Activated CD4-positive, alpha-beta T cell treated with anti-CD3 and anti-CD28 coated beads for 36 hours (primary cell): ENCODE measurements at regions not wholly inside any gene's neighbourhood (a gene's known extent, or its start where the extent isn't known, plus 50 kb on each side); places are given as distances from the start of the nearest gene placed in this dataset.

Experiments
- ATAC-seq: fragments of 200-7000 bp; cut with Tn5 transposase; one replicate; pipeline ENCODE4 v1.10.0; 2021; ENCODE audit warnings: mild to moderate bottlenecking, moderate library complexity
- CTCF ChIA-PET: fragments of 350-600 bp; sonication (Branson Sonifier 250); formaldehyde crosslinking; loops from one replicate; lab custom pipeline; 2021; ENCODE audit warnings: antibody characterized with exemption; lab: Charles Lee
- POLR2A ChIA-PET: fragments of 350-600 bp; sonication (Branson Sonifier 250); formaldehyde crosslinking; loops from one replicate; lab custom pipeline; 2021; ENCODE audit warnings: antibody characterized with exemption, inconsistent platforms; lab: Charles Lee
- DNase-seq: peaks from one replicate; pipeline ENCODE4 v3.0.0-alpha.2; 2020
- H3K27ac Mint-ChIP-seq: one replicate; pipeline ENCODE4 v1.8.0; 2021; ENCODE audit warnings: mixed read lengths
- H3K27me3 Mint-ChIP-seq: one replicate; pipeline ENCODE4 v1.8.0; 2021; ENCODE audit warnings: mixed read lengths
- H3K36me3 Mint-ChIP-seq: one replicate; pipeline ENCODE4 v1.8.0; 2021; ENCODE audit warnings: low read depth, mixed read lengths
- H3K4me1 Mint-ChIP-seq: one replicate; pipeline ENCODE4 v1.8.0; 2021; ENCODE audit warnings: mixed read lengths
- H3K4me3 Mint-ChIP-seq: one replicate; pipeline ENCODE4 v1.8.0; 2021; ENCODE audit warnings: mild to moderate bottlenecking, moderate library complexity, mixed read lengths
- H3K9me3 Mint-ChIP-seq: one replicate; pipeline ENCODE4 v1.8.0; 2021; ENCODE audit warnings: low read depth, mixed read lengths
- intact Hi-C, 2 experiments: fragments of 100-400 bp; cut with DNase I in 1 of 2; cut with micrococcal nuclease in 1 of 2; formaldehyde crosslinking; loops; one replicate each; pipeline versions ENCODE4 v1.14.2 to v1.15.1; 2022 to 2024; cut with DNase I, micrococcal nuclease

- no peaks in the 10 kb centered on the region for H3K36me3 Mint-ChIP-seq
- no peak overlapping the region for H3K27ac Mint-ChIP-seq
- no peaks in the 10 kb centered on the region for H3K9me3 Mint-ChIP-seq
- no peak overlapping the region for H3K4me3 Mint-ChIP-seq
- intact Hi-C loops = no loop called here
- DNase-seq (no peak), ATAC-seq (no peak)
- H3K4me1 Mint-ChIP-seq = no peaks in the 10 kb centered on the region
- CTCF ChIA-PET = no interaction called here
- POLR2A ChIA-PET = no interaction called here
- H3K27me3 Mint-ChIP-seq = peaks cover 2% of the 10 kb centered on the region
Observed at GRCh38 chr13:34857558-34858325, 84.3 kb upstream of the NBEA start.

GRCh38 chr13:34862311-34862710 is 79.8 kb upstream of the NBEA start:
- ChIA-PET POLR2A (no interaction called here), CTCF (interaction anchor here (0.6 kb wide), 1 partner anchor 374 kb away, joined by 3 read pairs; no protein-coding TSS in a partner anchor)
- ATAC-seq (no peak), DNase-seq (no peak)
- Mint-ChIP-seq H3K4me1 (no peaks in the 10 kb centered on the region), H3K27me3 (peaks cover 4% of the 10 kb centered on the region), H3K27ac (no peak overlapping the region), H3K36me3 (no peaks in the 10 kb centered on the region), H3K4me3 (no peak overlapping the region), H3K9me3 (no peaks in the 10 kb centered on the region)
- intact Hi-C loops = no loop called here

GRCh38 chr13:34862716-34863115 is 79.4 kb upstream of the NBEA start:
- Mint-ChIP-seq H3K4me1 (no peaks in the 10 kb centered on the region), H3K36me3 (no peaks in the 10 kb centered on the region), H3K27me3 (peaks cover 4% of the 10 kb centered on the region), H3K4me3 (no peak overlapping the region), H3K9me3 (no peaks in the 10 kb centered on the region), H3K27ac (no peak overlapping the region)
- ChIA-PET POLR2A (no interaction called here), CTCF (interaction anchor here (0.6 kb wide), 1 partner anchor 373 kb away, joined by 3 read pairs; no protein-coding TSS in a partner anchor)
- intact Hi-C loops = no loop called here
- ATAC-seq = no peak
- no peak for DNase-seq

GRCh38 chr13:34863360-34864135 is 78.5 kb upstream of the NBEA start:
- Mint-ChIP-seq H3K27ac (no peak overlapping the region), H3K36me3 (no peaks in the 10 kb centered on the region), H3K27me3 (peaks cover 6% of the 10 kb centered on the region), H3K4me1 (no peaks in the 10 kb centered on the region), H3K9me3 (no peaks in the 10 kb centered on the region), H3K4me3 (no peak overlapping the region)
- DNase-seq = peak; percentile 6
- intact Hi-C loops = no loop called here
- ChIA-PET CTCF (no interaction called here), POLR2A (no interaction called here)
- ATAC-seq = no peak

- Mint-ChIP-seq H3K9me3 (no peaks in the 10 kb centered on the region), H3K27me3 (peaks cover 8% of the 10 kb centered on the region), H3K36me3 (no peaks in the 10 kb centered on the region), H3K4me1 (no peaks in the 10 kb centered on the region), H3K4me3 (no peak overlapping the region), H3K27ac (no peak overlapping the region)
- DNase-seq (no peak), ATAC-seq (no peak)
- ChIA-PET POLR2A (no interaction called here), CTCF (interaction anchor here (0.6 kb wide), 1 partner anchor 52 kb away, joined by 3 read pairs; no protein-coding TSS in a partner anchor)
- intact Hi-C loops = no loop called here
Observed at GRCh38 chr13:34864671-34865070, 77.4 kb upstream of the NBEA start.

GRCh38 chr13:34867590-34867989 is 74.5 kb upstream of the NBEA start:
- POLR2A ChIA-PET = no interaction called here
- H3K4me1 Mint-ChIP-seq = no peaks in the 10 kb centered on the region
- DNase-seq (peak; percentile 5), ATAC-seq (no peak)
- intact Hi-C loops = no loop called here
- CTCF ChIA-PET = interaction anchor here (0.6 to 1.6 kb wide), 3 partner anchors 12 to 59 kb away, joined by 3 read pairs; no protein-coding TSS in a partner anchor
- no peak overlapping the region for H3K27ac Mint-ChIP-seq
- no peaks in the 10 kb centered on the region for H3K9me3 Mint-ChIP-seq
- H3K36me3 Mint-ChIP-seq = no peaks in the 10 kb centered on the region
- H3K27me3 Mint-ChIP-seq = peaks cover 5% of the 10 kb centered on the region
- H3K4me3 Mint-ChIP-seq = no peak overlapping the region

GRCh38 chr13:34868733-34869132 is 73.3 kb upstream of the NBEA start:
- H3K27me3 Mint-ChIP-seq = peaks cover 5% of the 10 kb centered on the region
- H3K36me3 Mint-ChIP-seq = no peaks in the 10 kb centered on the region
- H3K4me3 Mint-ChIP-seq = no peak overlapping the region

GRCh38 chr13:34869696-34870095 is 72.4 kb upstream of the NBEA start:
- H3K4me3 Mint-ChIP-seq = no peak overlapping the region
- intact Hi-C loops = no loop called here
- CTCF ChIA-PET = no interaction called here

More at GRCh38 chr13:34868733-34869132, 73.3 kb upstream of the NBEA start:
- intact Hi-C loops = no loop called here
- no peaks in the 10 kb centered on the region for H3K4me1 Mint-ChIP-seq
- DNase-seq (no peak), ATAC-seq (no peak)
- H3K9me3 Mint-ChIP-seq = no peaks in the 10 kb centered on the region
- no peak overlapping the region for H3K27ac Mint-ChIP-seq
- POLR2A ChIA-PET = no interaction called here
- CTCF ChIA-PET = interaction anchor here (1.6 kb wide), 1 partner anchor 11 kb away, joined by 3 read pairs; no protein-coding TSS in a partner anchor

GRCh38 chr13:34878329-34878728 is 63.7 kb upstream of the NBEA start:
- Mint-ChIP-seq H3K27me3 (peaks cover 13% of the 10 kb centered on the region), H3K4me1 (no peaks in the 10 kb centered on the region), H3K36me3 (no peaks in the 10 kb centered on the region), H3K27ac (no peak overlapping the region), H3K4me3 (no peak overlapping the region), H3K9me3 (no peaks in the 10 kb centered on the region)
- intact Hi-C loops = no loop called here
- ChIA-PET POLR2A (no interaction called here), CTCF (no interaction called here)
- ATAC-seq (no peak), DNase-seq (no peak)

More at GRCh38 chr13:34869696-34870095, 72.4 kb upstream of the NBEA start:
- no peak for DNase-seq
- Mint-ChIP-seq H3K27me3 (peaks cover 11% of the 10 kb centered on the region), H3K36me3 (no peaks in the 10 kb centered on the region), H3K27ac (no peak overlapping the region), H3K9me3 (no peaks in the 10 kb centered on the region), H3K4me1 (no peaks in the 10 kb centered on the region)
- no peak for ATAC-seq
- POLR2A ChIA-PET = no interaction called here

GRCh38 chr13:34879851-34880250 is 62.2 kb upstream of the NBEA start:
- ATAC-seq = no peak
- no peaks in the 10 kb centered on the region for H3K36me3 Mint-ChIP-seq
- peaks cover 7% of the 10 kb centered on the region for H3K27me3 Mint-ChIP-seq
- no peak overlapping the region for H3K4me3 Mint-ChIP-seq
- H3K27ac Mint-ChIP-seq = no peak overlapping the region
- intact Hi-C loops = no loop called here
- CTCF ChIA-PET = interaction anchor here (1.0 kb wide), 1 partner anchor 12 kb away, joined by 3 read pairs; no protein-coding TSS in a partner anchor
- no peak for DNase-seq
- no peaks in the 10 kb centered on the region for H3K4me1 Mint-ChIP-seq
- POLR2A ChIA-PET = no interaction called here
- H3K9me3 Mint-ChIP-seq = no peaks in the 10 kb centered on the region

- Mint-ChIP-seq H3K9me3 (no peaks in the 10 kb centered on the region), H3K4me1 (no peaks in the 10 kb centered on the region), H3K4me3 (no peak overlapping the region), H3K27me3 (peaks cover 7% of the 10 kb centered on the region), H3K27ac (no peak overlapping the region), H3K36me3 (no peaks in the 10 kb centered on the region)
- intact Hi-C loops = no loop called here
- no peak for ATAC-seq
- CTCF ChIA-PET = no interaction called here
- DNase-seq = no peak
- POLR2A ChIA-PET = no interaction called here
Observed at GRCh38 chr13:34881494-34881893, 60.6 kb upstream of the NBEA start.
